ENCODE measurements at regions not wholly inside any gene's neighbourhood (a gene's known extent, or its start where the extent isn't known, plus 50 kb on each side); places are given as distances from the start of the nearest gene placed in this dataset.

DNA sequence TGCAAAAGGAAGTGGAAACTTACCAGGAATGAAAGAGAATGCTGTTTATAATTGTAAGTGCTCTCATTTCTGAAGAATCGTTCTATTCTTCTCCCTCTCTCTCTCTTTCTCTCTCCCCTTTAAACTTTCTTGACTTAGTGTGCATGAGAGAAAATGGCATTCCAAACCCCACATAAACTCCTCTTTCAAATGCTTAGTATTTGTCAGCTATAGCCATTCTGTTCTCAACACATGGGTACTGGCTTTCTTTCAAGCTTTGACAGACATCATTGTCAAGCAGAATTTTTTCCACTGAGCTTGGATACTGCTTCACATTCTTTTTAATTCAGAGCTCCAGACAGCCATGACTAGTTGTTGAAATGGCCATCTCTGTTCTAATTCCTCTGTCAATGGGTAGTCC, 51.1 kb upstream of the PREP start:
- ChIA-PET POLR2A (interaction anchor here (0.5 to 1.0 kb wide), 3 partner anchors 19 to 59 kb away, joined by 3 read pairs; no protein-coding TSS in a partner anchor), CTCF (ENCODE audit: unreplicated experiment) (no interaction called here)
- no peaks in the 10 kb centered on the region for H3K4me1 ChIP-seq (ENCODE audit: insufficient read depth, low read length, poor library complexity, severe bottlenecking)
- TF ChIP-seq EZH2phosphoT487 (IDR thresholded peaks at IDR 0.05; ENCODE audit: borderline replicate concordance, low read depth, low read length), result no peak
- TF ChIP-seq, protein P1, sequence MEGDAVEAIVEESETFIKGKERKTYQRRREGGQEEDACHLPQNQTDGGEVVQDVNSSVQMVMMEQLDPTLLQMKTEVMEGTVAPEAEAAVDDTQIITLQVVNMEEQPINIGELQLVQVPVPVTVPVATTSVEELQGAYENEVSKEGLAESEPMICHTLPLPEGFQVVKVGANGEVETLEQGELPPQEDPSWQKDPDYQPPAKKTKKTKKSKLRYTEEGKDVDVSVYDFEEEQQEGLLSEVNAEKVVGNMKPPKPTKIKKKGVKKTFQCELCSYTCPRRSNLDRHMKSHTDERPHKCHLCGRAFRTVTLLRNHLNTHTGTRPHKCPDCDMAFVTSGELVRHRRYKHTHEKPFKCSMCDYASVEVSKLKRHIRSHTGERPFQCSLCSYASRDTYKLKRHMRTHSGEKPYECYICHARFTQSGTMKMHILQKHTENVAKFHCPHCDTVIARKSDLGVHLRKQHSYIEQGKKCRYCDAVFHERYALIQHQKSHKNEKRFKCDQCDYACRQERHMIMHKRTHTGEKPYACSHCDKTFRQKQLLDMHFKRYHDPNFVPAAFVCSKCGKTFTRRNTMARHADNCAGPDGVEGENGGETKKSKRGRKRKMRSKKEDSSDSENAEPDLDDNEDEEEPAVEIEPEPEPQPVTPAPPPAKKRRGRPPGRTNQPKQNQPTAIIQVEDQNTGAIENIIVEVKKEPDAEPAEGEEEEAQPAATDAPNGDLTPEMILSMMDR (conservative IDR thresholded peaks at IDR 0.05; ENCODE audit: low read length), result no peak
- no peak overlapping the region for H3K27ac ChIP-seq (ENCODE audit: low read depth, low read length, poor library complexity, severe bottlenecking)
- H3K4me2 ChIP-seq (ENCODE audit: low read length), result no peak overlapping the region
- H3K36me3 ChIP-seq (ENCODE audit: insufficient read depth, low read length), result no peaks in the 10 kb centered on the region
- no peaks in the 10 kb centered on the region for H3K79me2 ChIP-seq (ENCODE audit: insufficient read depth, low read depth, low read length)
- H3K9me3 ChIP-seq (ENCODE audit: low read length), result no peaks in the 10 kb centered on the region
- H2AFZ ChIP-seq (ENCODE audit: low read length), result no peak overlapping the region; the same call in 1 of the 2 replicates
- no peak overlapping the region for H3K4me3 ChIP-seq (ENCODE audit: low read depth, low read length, poor library complexity, severe bottlenecking)
- intact Hi-C loops (cut with micrococcal nuclease; ENCODE audit: unreplicated experiment), result no loop called here
- no peak for DNase-seq (ENCODE audit: low spot score)
- no TSS peak for BruUV-seq (replicated peaks)
- H3K9me2 ChIP-seq (ENCODE audit: insufficient read depth, low read length), result no peaks in the 10 kb centered on the region
- no peaks in the 10 kb centered on the region for H4K20me1 ChIP-seq (ENCODE audit: insufficient read depth, low read length)

DNA sequence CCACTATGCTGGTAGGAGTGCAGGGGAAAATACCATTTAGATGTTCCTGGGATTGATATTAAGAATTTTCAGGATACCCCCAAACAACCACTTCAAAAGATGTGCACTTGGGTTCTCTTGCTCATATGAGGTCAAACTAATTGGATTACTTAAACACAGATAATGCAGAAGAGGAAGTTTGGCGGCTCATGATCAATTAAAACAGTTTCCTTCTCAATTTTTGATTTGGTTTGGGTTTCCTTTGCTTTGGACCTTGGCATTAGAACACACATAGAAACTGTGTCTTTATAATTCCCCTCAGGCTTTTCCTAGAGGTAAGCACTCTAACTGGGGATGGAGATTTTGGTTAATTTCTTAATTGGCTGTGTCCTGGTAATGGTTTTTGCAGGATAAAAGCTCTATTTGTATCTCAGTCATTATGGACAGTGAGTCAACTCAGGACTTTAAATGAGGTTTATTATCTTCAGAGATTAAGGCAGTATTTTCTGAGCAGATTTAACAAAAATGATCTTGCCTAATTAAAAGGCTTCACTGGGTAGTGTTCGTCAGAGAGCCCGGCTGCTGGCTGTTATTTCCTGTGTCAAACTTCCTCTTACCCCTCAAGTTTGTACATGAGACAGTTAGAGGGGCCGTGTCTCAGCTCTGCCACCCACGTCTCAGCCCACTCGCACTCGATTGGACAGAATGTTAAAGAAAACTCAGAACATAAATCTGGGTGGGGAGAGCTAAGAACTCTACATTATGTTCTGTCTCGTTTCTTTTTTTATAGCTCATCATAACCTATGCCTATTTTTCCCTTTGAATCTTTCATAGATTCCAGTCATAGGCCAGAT, 50.3 kb upstream of the PREP start:
- Histone ChIP-seq H4K20me1 (ENCODE audit: insufficient read depth, low read length) (no peaks in the 10 kb centered on the region), H3K9me2 (ENCODE audit: insufficient read depth, low read length) (no peaks in the 10 kb centered on the region), H3K27ac (ENCODE audit: low read depth, low read length, poor library complexity, severe bottlenecking) (no peak overlapping the region), H3K4me1 (ENCODE audit: insufficient read depth, low read length, poor library complexity, severe bottlenecking) (no peaks in the 10 kb centered on the region), H3K36me3 (ENCODE audit: insufficient read depth, low read length) (no peaks in the 10 kb centered on the region), H3K79me2 (ENCODE audit: insufficient read depth, low read depth, low read length) (no peaks in the 10 kb centered on the region), H3K4me3 (ENCODE audit: low read depth, low read length, poor library complexity, severe bottlenecking) (no peak overlapping the region), H2AFZ (ENCODE audit: low read length) (no peak overlapping the region; the same call in 1 of the 2 replicates), H3K4me2 (ENCODE audit: low read length) (peak overlapping the region; percentile 18; the same call in 1 of the 2 replicates), H3K9me3 (ENCODE audit: low read length) (no peaks in the 10 kb centered on the region)
- intact Hi-C loops (cut with micrococcal nuclease; ENCODE audit: unreplicated experiment), result no loop called here
- POLR2A ChIA-PET, result no interaction called here
- TF ChIP-seq EZH2phosphoT487 (IDR thresholded peaks at IDR 0.05; ENCODE audit: borderline replicate concordance, low read depth, low read length), result no peak
- TF ChIP-seq, protein P1 (conservative IDR thresholded peaks at IDR 0.05; ENCODE audit: low read length), result no peak
- BruUV-seq (replicated peaks), result no TSS peak
- peak; percentile 22 for DNase-seq (ENCODE audit: low spot score)
- CTCF ChIA-PET (ENCODE audit: unreplicated experiment), result no interaction called here

Data from OCI-LY7 (cell line).